ENCODE measurements at regions not wholly inside any gene's neighbourhood (a gene's known extent, or its start where the extent isn't known, plus 50 kb on each side); places are given as distances from the start of the nearest gene placed in this dataset.
"Not testable (repeated sequence)": the region's sequence is repeated elsewhere in the genome, so short reads cannot be mapped to it uniquely, and the experiment has no call there.

DNA sequence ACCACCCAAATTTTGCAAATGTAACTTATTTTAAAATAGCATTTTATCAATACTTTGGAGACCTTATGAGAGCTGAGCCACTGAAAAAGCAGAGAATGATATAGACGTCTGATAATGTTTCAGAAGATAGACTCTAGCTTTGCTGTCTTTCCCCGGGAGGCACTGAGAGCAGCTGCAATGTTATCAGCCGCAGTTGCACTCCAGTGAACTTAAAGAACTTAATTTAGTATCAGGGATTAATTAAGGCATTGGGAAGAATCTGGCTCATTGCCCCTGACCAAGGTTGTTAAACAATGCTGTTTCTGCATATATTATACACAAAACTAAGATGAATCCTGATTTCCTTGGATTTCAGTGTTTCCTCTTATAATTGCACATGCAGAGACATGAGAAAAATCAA lies 75.7 kb upstream of the SGCG start:
- H3K27ac ChIP-seq, result no peak overlapping the region
- no peak for TF ChIP-seq ZFX (IDR thresholded peaks at IDR 0.05; ENCODE audit: borderline replicate concordance)
- TF ChIP-seq, protein P1, sequence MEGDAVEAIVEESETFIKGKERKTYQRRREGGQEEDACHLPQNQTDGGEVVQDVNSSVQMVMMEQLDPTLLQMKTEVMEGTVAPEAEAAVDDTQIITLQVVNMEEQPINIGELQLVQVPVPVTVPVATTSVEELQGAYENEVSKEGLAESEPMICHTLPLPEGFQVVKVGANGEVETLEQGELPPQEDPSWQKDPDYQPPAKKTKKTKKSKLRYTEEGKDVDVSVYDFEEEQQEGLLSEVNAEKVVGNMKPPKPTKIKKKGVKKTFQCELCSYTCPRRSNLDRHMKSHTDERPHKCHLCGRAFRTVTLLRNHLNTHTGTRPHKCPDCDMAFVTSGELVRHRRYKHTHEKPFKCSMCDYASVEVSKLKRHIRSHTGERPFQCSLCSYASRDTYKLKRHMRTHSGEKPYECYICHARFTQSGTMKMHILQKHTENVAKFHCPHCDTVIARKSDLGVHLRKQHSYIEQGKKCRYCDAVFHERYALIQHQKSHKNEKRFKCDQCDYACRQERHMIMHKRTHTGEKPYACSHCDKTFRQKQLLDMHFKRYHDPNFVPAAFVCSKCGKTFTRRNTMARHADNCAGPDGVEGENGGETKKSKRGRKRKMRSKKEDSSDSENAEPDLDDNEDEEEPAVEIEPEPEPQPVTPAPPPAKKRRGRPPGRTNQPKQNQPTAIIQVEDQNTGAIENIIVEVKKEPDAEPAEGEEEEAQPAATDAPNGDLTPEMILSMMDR (IDR thresholded peaks at IDR 0.05), result no peak

DNA sequence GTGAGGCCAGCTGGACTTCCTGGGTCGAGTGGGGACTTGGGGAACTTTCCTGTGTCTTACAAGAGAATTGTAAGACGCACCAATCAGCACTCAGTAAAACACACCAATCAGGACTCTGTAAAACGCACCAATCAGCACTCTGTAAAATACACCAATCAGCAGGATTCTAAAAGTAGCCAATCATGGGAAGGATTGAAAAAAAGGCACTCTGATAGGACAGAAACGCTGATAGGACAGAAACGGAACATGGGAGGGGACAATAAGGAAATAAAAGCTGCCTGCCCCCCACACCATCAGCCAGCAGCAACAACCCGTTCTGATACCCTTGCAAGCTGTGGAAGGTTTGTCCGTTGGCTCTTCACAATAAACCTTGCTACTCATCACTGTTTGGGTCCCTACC lies 73.1 kb upstream of the SGCG start:
- no peak for TF ChIP-seq ZFX (IDR thresholded peaks at IDR 0.05; ENCODE audit: borderline replicate concordance)
- TF ChIP-seq, protein P1 (IDR thresholded peaks at IDR 0.05), result no peak
- H3K27ac ChIP-seq, result no peak overlapping the region

DNA sequence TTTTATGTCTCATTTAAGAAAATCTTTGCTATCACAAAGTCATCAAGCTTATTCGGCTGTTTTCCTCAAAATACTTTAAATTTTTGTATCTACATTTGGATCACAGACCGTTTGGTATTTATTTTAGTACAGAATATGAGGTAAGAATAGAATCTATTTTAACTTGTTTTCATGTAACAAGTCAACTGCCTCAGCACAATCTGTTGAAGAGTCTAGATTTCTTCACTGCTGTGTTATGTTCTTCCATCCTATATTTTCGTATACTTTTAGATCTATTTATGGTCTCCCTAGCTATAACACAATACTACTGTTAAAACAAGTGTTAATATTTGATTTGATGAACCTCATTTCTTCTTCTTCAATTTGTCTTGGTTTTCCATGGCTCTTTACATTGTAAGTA lies 61.6 kb upstream of the SGCG start:
- no peak overlapping the region for H3K27ac ChIP-seq
- no peak for TF ChIP-seq ZFX (IDR thresholded peaks at IDR 0.05; ENCODE audit: borderline replicate concordance)
- TF ChIP-seq, protein P1 (IDR thresholded peaks at IDR 0.05), result no peak

DNA sequence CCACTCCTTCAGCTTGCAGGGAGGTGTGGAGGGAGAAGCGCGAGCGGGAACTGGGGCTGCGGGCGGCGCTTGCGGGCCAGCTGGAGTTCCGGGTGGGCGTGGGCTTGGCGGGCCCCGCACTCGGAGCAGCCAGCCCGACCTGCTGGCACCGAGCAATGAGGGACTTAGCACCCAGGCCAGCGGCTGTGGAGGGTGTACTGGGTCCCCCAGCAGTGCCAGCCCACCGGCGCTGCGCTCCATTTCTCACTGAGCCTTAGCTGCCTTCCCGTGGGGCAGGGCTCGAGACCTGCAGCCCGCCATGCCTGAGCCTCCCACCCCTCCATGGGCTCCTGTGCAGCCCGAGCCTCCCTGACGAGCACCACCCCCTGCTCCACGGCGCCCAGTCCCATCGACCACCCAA lies 53.2 kb upstream of the SGCG start:
- not testable (repeated sequence) for H3K27ac ChIP-seq

DNA sequence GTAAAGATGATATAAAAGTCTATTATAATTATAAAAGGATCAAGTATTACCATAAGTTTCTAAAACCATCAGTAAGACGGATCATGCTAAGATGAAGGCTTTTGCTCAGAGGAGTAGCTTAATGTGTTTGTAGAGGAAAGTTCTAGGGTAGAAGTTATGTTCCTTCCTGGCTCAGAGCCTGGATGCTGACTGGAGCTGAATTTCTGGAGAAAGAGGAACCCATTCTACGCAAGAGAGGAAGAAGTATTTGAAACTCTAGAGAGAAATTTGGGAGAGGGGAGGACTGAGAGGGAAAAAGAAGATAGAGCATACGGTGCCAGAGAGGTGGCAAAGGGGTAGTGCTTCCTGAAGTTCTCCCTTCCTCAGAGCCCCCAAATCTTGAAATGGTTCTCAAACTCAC lies 51.4 kb upstream of the SGCG start:
- TF ChIP-seq ZFX (IDR thresholded peaks at IDR 0.05; ENCODE audit: borderline replicate concordance), result no peak
- TF ChIP-seq, protein P1 (IDR thresholded peaks at IDR 0.05), result no peak
- H3K27ac ChIP-seq, result no peak overlapping the region

Data from 22Rv1 (cell line).